Fibroblast of lung (primary cell): ENCODE measurements at regions not wholly inside any gene's neighbourhood (a gene's known extent, or its start where the extent isn't known, plus 50 kb on each side); places are given as distances from the start of the nearest gene placed in this dataset.

Experiments
- DNase-seq, 2 donors: peaks; one replicate each; pipeline versions ENCODE4 v3.0.0 to v3.0.0-alpha.2; 2010; ENCODE audit warnings: low read depth in 2 of 2
- H2AFZ ChIP-seq: 2 replicates; pipeline ENCODE4 v1.5.1; 2012; ENCODE audit warnings: low read length, control low read depth, inconsistent platforms
- H3K27ac ChIP-seq: 2 replicates; pipeline ENCODE4 v1.5.1; 2011; ENCODE audit warnings: low read length, control low read depth; ENCODE audit not compliant: insufficient read depth
- H3K27me3 ChIP-seq: 2 replicates; pipeline ENCODE4 v1.5.1; 2011; ENCODE audit warnings: mild to moderate bottlenecking, low read length; ENCODE audit not compliant: control insufficient read depth, insufficient read depth
- H3K36me3 ChIP-seq: 2 replicates; pipeline ENCODE4 v1.5.1; 2011; ENCODE audit warnings: low read length; ENCODE audit not compliant: control insufficient read depth, insufficient read depth
- H3K4me1 ChIP-seq: 2 replicates; pipeline ENCODE4 v1.5.1; 2011; ENCODE audit warnings: low read length; ENCODE audit not compliant: control insufficient read depth, insufficient read depth; ENCODE audit errors: extremely low read depth
- H3K4me2 ChIP-seq: 2 replicates; pipeline ENCODE4 v1.5.1; 2011; ENCODE audit warnings: low read length, control low read depth; ENCODE audit not compliant: insufficient read depth; ENCODE audit errors: extremely low read depth
- H3K4me3 ChIP-seq, 4 experiments: fragments of 200-600 bp in 1 of 4; sonication (generic) in 1 of 4; replicated peaks in 1 of 4; 2 replicates each; pipeline ENCODE4 v1.5.1; 2011 to 2016; ENCODE audit warnings: low read length in 4 of 4, low read depth in 3 of 4, mild to moderate bottlenecking in 3 of 4, control low read depth in 2 of 4, inconsistent platforms in 1 of 4, mixed read lengths in 1 of 4; ENCODE audit not compliant: insufficient read depth in 1 of 4; ENCODE audit errors: control extremely low read depth in 1 of 4
- H3K79me2 ChIP-seq: 2 replicates; pipeline ENCODE4 v1.5.1; 2012; ENCODE audit warnings: mild to moderate bottlenecking, low read length, inconsistent platforms; ENCODE audit not compliant: control insufficient read depth, insufficient read depth
- H3K9ac ChIP-seq: 2 replicates; pipeline ENCODE4 v1.5.1; 2011; ENCODE audit warnings: mild to moderate bottlenecking, low read length, control low read depth; ENCODE audit not compliant: insufficient read depth
- H3K9me3 ChIP-seq: 2 replicates; pipeline ENCODE4 v1.5.1; 2012; ENCODE audit warnings: low read depth, low read length; ENCODE audit not compliant: control insufficient read depth, insufficient read depth
- H4K20me1 ChIP-seq: 2 replicates; pipeline ENCODE4 v1.5.1; 2011; ENCODE audit warnings: low read length; ENCODE audit not compliant: control insufficient read depth, insufficient read depth; ENCODE audit errors: extremely low read depth
- EZH2 ChIP-seq: IDR thresholded peaks from 2 replicates; pipeline ENCODE4 v1.5.1; 2012; ENCODE audit warnings: low read length, control low read depth, mild to moderate bottlenecking; ENCODE audit errors: missing control alignments
- TF ChIP-seq, protein P1 (sequence below), 2 donors: IDR thresholded peaks in 1 of 2; conservative IDR thresholded peaks in 1 of 2; 1 replicate in 1 of 2; 2 replicates in 1 of 2; pipeline ENCODE4 v1.5.1; 2011 to 2012; ENCODE audit warnings: low read length in 2 of 2, control low read depth in 1 of 2, inconsistent platforms in 1 of 2, low read depth in 1 of 2, mild to moderate bottlenecking in 1 of 2

DNA sequence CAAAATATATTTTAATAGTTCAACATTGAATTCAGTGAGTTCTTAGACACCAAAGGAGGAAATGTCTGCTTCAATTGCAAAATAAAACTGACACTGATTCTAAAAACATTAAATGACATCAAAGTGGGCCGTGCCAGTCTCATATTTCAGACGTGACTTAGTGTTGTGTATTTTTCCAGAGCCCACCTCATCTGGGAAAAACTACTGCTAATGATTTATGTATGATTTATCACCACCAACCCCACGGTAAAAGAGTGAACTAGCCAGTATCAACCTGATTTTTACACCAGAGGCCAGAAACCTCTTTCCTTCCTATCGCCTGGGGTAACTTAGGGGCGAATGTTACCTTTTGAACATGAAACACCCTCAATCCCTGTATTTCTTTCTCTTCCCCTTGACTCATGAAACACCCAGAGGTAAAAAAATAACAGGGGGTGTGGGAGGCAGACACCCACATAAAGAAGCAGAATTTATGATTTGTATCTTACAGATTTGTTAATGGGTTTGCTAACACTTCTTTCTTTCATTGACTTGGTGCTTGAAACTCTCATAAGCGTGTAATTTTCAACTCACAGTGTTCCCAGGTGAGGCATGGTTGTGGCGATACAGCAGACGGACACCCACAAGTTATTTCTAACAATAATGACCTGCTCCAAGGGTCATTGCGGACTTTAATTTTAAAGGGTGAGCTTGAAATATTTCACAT is 56.4 kb upstream of the FANCC start:
- H3K4me3 ChIP-seq, result no peak overlapping the region
- H2AFZ ChIP-seq, result no peak overlapping the region
- no peak overlapping the region for H3K9ac ChIP-seq
- no peaks in the 10 kb centered on the region for H3K36me3 ChIP-seq
- H3K4me2 ChIP-seq, result no peak overlapping the region
- TF ChIP-seq EZH2, result no peak
- TF ChIP-seq, protein P1, sequence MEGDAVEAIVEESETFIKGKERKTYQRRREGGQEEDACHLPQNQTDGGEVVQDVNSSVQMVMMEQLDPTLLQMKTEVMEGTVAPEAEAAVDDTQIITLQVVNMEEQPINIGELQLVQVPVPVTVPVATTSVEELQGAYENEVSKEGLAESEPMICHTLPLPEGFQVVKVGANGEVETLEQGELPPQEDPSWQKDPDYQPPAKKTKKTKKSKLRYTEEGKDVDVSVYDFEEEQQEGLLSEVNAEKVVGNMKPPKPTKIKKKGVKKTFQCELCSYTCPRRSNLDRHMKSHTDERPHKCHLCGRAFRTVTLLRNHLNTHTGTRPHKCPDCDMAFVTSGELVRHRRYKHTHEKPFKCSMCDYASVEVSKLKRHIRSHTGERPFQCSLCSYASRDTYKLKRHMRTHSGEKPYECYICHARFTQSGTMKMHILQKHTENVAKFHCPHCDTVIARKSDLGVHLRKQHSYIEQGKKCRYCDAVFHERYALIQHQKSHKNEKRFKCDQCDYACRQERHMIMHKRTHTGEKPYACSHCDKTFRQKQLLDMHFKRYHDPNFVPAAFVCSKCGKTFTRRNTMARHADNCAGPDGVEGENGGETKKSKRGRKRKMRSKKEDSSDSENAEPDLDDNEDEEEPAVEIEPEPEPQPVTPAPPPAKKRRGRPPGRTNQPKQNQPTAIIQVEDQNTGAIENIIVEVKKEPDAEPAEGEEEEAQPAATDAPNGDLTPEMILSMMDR (conservative IDR thresholded peaks at IDR 0.05 in 1 of 2, IDR thresholded peaks at IDR 0.05 in 1 of 2; ENCODE audit: low read depth in 1 of 2, low read length in 2 of 2), result no peak
- no peak overlapping the region for H3K27ac ChIP-seq
- no peaks in the 10 kb centered on the region for H3K79me2 ChIP-seq
- H3K4me1 ChIP-seq, result no peaks in the 10 kb centered on the region
- DNase-seq, result no peak
- H4K20me1 ChIP-seq, result no peaks in the 10 kb centered on the region
- H3K9me3 ChIP-seq, result no peaks in the 10 kb centered on the region
- no peaks in the 10 kb centered on the region for H3K27me3 ChIP-seq

- Histone ChIP-seq H3K9ac (no peak overlapping the region), H3K4me2 (no peak overlapping the region)
Measured at GRCh38 chr9:95373069-95373681, 55.7 kb upstream of the FANCC start.

DNA sequence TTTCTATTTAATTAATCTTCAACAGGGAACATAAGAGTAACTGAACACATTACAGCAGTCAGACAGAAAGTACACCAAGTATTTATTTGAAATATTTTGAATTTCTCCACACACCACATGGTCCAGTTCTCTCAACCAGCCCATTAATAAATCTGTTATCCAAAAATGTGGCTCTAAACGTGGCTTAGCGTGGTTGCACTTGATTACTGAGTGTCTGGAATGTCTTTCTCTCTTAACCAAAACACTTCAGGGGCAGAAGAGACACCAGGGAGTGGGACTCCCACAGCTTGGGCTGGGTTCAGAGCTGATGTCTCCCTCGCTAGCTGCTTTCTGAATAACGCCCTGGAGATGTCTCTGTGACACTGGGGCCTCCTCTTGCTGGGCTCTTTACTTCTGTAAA is 52.6 kb upstream of the FANCC start:
- H2AFZ ChIP-seq, result no peak overlapping the region
- no peak overlapping the region for H3K4me3 ChIP-seq
- peak; percentile 18 to 81 for DNase-seq
- no peak overlapping the region for H3K27ac ChIP-seq
- no peaks in the 10 kb centered on the region for H4K20me1 ChIP-seq
- no peaks in the 10 kb centered on the region for H3K36me3 ChIP-seq
- TF ChIP-seq, protein P1 (conservative IDR thresholded peaks at IDR 0.05 in 1 of 2, IDR thresholded peaks at IDR 0.05 in 1 of 2; ENCODE audit: low read depth in 1 of 2, low read length in 2 of 2), result no peak
- no peak for TF ChIP-seq EZH2
- no peak overlapping the region for H3K9ac ChIP-seq
- no peaks in the 10 kb centered on the region for H3K27me3 ChIP-seq
- no peaks in the 10 kb centered on the region for H3K9me3 ChIP-seq
- H3K4me1 ChIP-seq, result no peaks in the 10 kb centered on the region
- no peak overlapping the region for H3K4me2 ChIP-seq
- no peaks in the 10 kb centered on the region for H3K79me2 ChIP-seq

More at GRCh38 chr9:95373069-95373681, 55.7 kb upstream of the FANCC start:
- TF ChIP-seq EZH2, result no peak
- TF ChIP-seq, protein P1 (conservative IDR thresholded peaks at IDR 0.05 in 1 of 2, IDR thresholded peaks at IDR 0.05 in 1 of 2; ENCODE audit: low read depth in 1 of 2, low read length in 2 of 2), result no peak
- H3K27me3 ChIP-seq, result no peaks in the 10 kb centered on the region
- H3K79me2 ChIP-seq, result no peaks in the 10 kb centered on the region
- no peaks in the 10 kb centered on the region for H3K4me1 ChIP-seq
- H4K20me1 ChIP-seq, result no peaks in the 10 kb centered on the region
- DNase-seq, result no peak
- no peak overlapping the region for H3K4me3 ChIP-seq
- no peaks in the 10 kb centered on the region for H3K36me3 ChIP-seq
- H2AFZ ChIP-seq, result no peak overlapping the region
- no peak overlapping the region for H3K27ac ChIP-seq
- H3K9me3 ChIP-seq, result no peaks in the 10 kb centered on the region
